Peyer's patch (tissue), 4 donors: ENCODE measurements at regions not wholly inside any gene's neighbourhood (a gene's known extent, or its start where the extent isn't known, plus 50 kb on each side); places are given as distances from the start of the nearest gene placed in this dataset.
"Not testable (repeated sequence)": the region's sequence is repeated elsewhere in the genome, so short reads cannot be mapped to it uniquely, and the experiment has no call there.

ENCODE experiments used
- DNase-seq, 3 donors: peaks; one replicate each; pipeline ENCODE4 v3.0.0-alpha.2; 2017 to 2019
- H3K27ac ChIP-seq, 4 donors: fragments of 200-600 bp; sonication (generic); one replicate each; pipeline ENCODE4 v1.5.1; 2016 to 2019
- H3K27me3 ChIP-seq, 2 donors: fragments of 200-600 bp; sonication (generic); one replicate each; pipeline ENCODE4 v1.5.1; 2019
- H3K36me3 ChIP-seq, 3 donors: fragments of 200-600 bp; sonication (generic); one replicate each; pipeline ENCODE4 v1.5.1; 2016 to 2019
- H3K4me1 ChIP-seq, 4 donors: fragments of 200-600 bp; sonication (generic); one replicate each; pipeline ENCODE4 v1.5.1; 2016 to 2019
- H3K4me3 ChIP-seq, 4 donors: fragments of 200-600 bp; sonication (generic); 1 replicate in 3 of 4; 2 replicates in 1 of 4; pipeline ENCODE4 v1.5.1; 2016 to 2019; ENCODE audit warnings: mild to moderate bottlenecking in 1 of 4
- H3K9me3 ChIP-seq, 4 donors: fragments of 200-600 bp; sonication (generic); one replicate each; pipeline ENCODE4 v1.5.1; 2016 to 2019; ENCODE audit warnings: mild to moderate bottlenecking in 1 of 4
- CTCF ChIP-seq, 6 experiments: fragments of 450-650 bp in 4 of 6; fragments of 200-600 bp in 2 of 6; sonication (generic) in 1 of 6; IDR thresholded peaks; one replicate each; pipeline ENCODE4 v1.5.1; 2017 to 2019; ENCODE audit warnings: antibody characterized with exemption in 6 of 6, mild to moderate bottlenecking in 3 of 6, moderate library complexity in 1 of 6
- POLR2A ChIP-seq, 2 donors: fragments of 450-650 bp; IDR thresholded peaks; one replicate each; pipeline ENCODE4 v1.5.1; 2017; ENCODE audit warnings: antibody characterized with exemption in 2 of 2, mild to moderate bottlenecking in 2 of 2, moderate library complexity in 2 of 2

- Histone ChIP-seq H3K36me3 (no peaks in the 10 kb centered on the region), H3K4me1 (no peaks in the 10 kb centered on the region), H3K27ac (no peak overlapping the region), H3K4me3 (no peak overlapping the region), H3K9me3 (no peaks in the 10 kb centered on the region), H3K27me3 (no peaks in the 10 kb centered on the region)
- no peak for DNase-seq
- no peak for TF ChIP-seq CTCF (IDR thresholded peaks at IDR 0.05)
- no peak for TF ChIP-seq POLR2A (IDR thresholded peaks at IDR 0.05)
These were observed 126.8 kb downstream of the IGLL1 start for GRCh38 chr22:23453277-23453676.

- no peaks in the 10 kb centered on the region for H3K27me3 ChIP-seq
- H3K4me1 ChIP-seq = no peaks in the 10 kb centered on the region
- no peaks in the 10 kb centered on the region for H3K36me3 ChIP-seq
- DNase-seq = no peak
- no peak overlapping the region for H3K27ac ChIP-seq
- no peaks in the 10 kb centered on the region for H3K9me3 ChIP-seq
- H3K4me3 ChIP-seq = no peak overlapping the region
- no peak for TF ChIP-seq CTCF (IDR thresholded peaks at IDR 0.05)
These were observed 127.7 kb downstream of the IGLL1 start for GRCh38 chr22:23452231-23453010.

- not testable (repeated sequence) for H3K4me3 ChIP-seq, DNase-seq, H3K27ac ChIP-seq, H3K9me3 ChIP-seq, H3K4me1 ChIP-seq, H3K27me3 ChIP-seq, H3K36me3 ChIP-seq
These were observed 128.4 kb downstream of the IGLL1 start for GRCh38 chr22:23451452-23452230.

- H3K27me3 ChIP-seq, H3K36me3 ChIP-seq, H3K27ac ChIP-seq, H3K4me1 ChIP-seq, H3K9me3 ChIP-seq, DNase-seq, H3K4me3 ChIP-seq: not testable (repeated sequence)
These were observed 129.3 kb downstream of the IGLL1 start for GRCh38 chr22:23450821-23451220.

- Histone ChIP-seq H3K9me3 (no peaks in the 10 kb centered on the region), H3K27ac (no peak overlapping the region), H3K27me3 (no peaks in the 10 kb centered on the region), H3K4me1 (no peaks in the 10 kb centered on the region), H3K36me3 (no peaks in the 10 kb centered on the region), H3K4me3 (no peak overlapping the region)
- DNase-seq = no peak
- no peak for TF ChIP-seq POLR2A (IDR thresholded peaks at IDR 0.05)
- TF ChIP-seq CTCF (IDR thresholded peaks at IDR 0.05) = no peak
These were observed 129.7 kb downstream of the IGLL1 start for GRCh38 chr22:23450434-23450795.

- not testable (repeated sequence) for DNase-seq, H3K9me3 ChIP-seq, H3K4me1 ChIP-seq, H3K27ac ChIP-seq, H3K4me3 ChIP-seq, H3K36me3 ChIP-seq, H3K27me3 ChIP-seq
These were observed 130.2 kb downstream of the IGLL1 start for GRCh38 chr22:23449748-23450433.

GRCh38 chr22:23448499-23449288 is 131.4 kb downstream of the IGLL1 start:
- not testable (repeated sequence) for DNase-seq, H3K27me3 ChIP-seq, H3K27ac ChIP-seq, H3K4me1 ChIP-seq, H3K9me3 ChIP-seq, H3K36me3 ChIP-seq, H3K4me3 ChIP-seq
